ENCODE measurements at regions not wholly inside any gene's neighbourhood (a gene's known extent, or its start where the extent isn't known, plus 50 kb on each side); places are given as distances from the start of the nearest gene placed in this dataset.

- WGBS, 2 donors: 30 to 38% methylated on average over 6 of the region's 6 CpGs
- Histone ChIP-seq H3K4me3 (no peak overlapping the region), H3K27me3 (no peaks in the 10 kb centered on the region), H3K36me3 (replicated peaks in 1 of 2; ENCODE audit: insufficient read depth in 1 of 2, low read depth in 2 of 2) (no peaks in the 10 kb centered on the region), H3K4me1 (no peaks in the 10 kb centered on the region), H3K9me3 (no peaks in the 10 kb centered on the region), H3K27ac (no peak overlapping the region)
- no peak for TF ChIP-seq POLR2A (IDR thresholded peaks at IDR 0.05)
- TF ChIP-seq, protein P1, sequence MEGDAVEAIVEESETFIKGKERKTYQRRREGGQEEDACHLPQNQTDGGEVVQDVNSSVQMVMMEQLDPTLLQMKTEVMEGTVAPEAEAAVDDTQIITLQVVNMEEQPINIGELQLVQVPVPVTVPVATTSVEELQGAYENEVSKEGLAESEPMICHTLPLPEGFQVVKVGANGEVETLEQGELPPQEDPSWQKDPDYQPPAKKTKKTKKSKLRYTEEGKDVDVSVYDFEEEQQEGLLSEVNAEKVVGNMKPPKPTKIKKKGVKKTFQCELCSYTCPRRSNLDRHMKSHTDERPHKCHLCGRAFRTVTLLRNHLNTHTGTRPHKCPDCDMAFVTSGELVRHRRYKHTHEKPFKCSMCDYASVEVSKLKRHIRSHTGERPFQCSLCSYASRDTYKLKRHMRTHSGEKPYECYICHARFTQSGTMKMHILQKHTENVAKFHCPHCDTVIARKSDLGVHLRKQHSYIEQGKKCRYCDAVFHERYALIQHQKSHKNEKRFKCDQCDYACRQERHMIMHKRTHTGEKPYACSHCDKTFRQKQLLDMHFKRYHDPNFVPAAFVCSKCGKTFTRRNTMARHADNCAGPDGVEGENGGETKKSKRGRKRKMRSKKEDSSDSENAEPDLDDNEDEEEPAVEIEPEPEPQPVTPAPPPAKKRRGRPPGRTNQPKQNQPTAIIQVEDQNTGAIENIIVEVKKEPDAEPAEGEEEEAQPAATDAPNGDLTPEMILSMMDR (IDR thresholded peaks at IDR 0.05): no peak
- ATAC-seq (no peak), DNase-seq (no peak)
- intact Hi-C loops (cut with DNase I): no loop called here
Observed at GRCh38 chr6:84618836-84619235, 145.6 kb downstream of the TBX18 start.

DNA sequence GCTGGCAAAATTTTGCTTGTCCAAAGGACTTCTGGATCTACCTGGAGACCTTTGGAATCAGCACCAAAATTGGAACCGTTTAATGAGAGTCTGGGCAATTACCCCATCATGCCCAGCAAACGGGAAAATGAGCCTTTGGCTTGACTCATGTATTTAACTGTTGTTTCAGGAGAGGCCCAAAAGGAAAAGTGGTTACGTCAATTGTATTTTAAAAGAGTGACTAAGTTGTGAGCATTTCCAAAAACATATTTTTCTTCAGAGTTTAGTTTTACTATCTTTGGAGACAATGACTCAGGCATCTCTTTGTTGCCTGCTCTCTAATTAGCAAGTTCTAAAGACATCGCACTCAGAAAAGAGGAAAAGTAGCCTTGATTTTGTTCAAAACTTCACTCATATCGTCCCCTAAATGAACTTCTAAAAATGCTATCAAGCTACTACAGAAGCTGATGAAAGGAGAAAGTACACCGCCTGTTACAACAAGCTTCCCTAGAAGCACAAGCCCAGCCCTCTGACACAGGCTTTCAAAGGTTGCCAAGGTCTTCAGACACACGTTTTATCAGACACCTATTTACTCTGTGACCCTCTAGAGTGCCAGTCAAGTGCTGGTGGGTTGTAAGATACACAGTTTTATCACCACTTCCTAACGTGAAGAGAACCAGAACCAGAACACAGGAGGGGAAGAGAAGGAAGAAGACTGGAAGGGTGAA lies 146.2 kb downstream of the TBX18 start:
- Histone ChIP-seq H3K27ac (no peak overlapping the region), H3K36me3 (replicated peaks in 1 of 2; ENCODE audit: insufficient read depth in 1 of 2, low read depth in 2 of 2) (no peaks in the 10 kb centered on the region), H3K4me1 (no peaks in the 10 kb centered on the region), H3K9me3 (no peaks in the 10 kb centered on the region), H3K4me3 (no peak overlapping the region), H3K27me3 (no peaks in the 10 kb centered on the region)
- WGBS, 2 donors: 46 to 52% methylated on average over 8 of the region's 8 CpGs
- intact Hi-C loops (cut with DNase I): no loop called here
- DNase-seq (no peak), ATAC-seq (no peak)
- no peak for TF ChIP-seq POLR2A (IDR thresholded peaks at IDR 0.05)
- TF ChIP-seq, protein P1 (IDR thresholded peaks at IDR 0.05): no peak

DNA sequence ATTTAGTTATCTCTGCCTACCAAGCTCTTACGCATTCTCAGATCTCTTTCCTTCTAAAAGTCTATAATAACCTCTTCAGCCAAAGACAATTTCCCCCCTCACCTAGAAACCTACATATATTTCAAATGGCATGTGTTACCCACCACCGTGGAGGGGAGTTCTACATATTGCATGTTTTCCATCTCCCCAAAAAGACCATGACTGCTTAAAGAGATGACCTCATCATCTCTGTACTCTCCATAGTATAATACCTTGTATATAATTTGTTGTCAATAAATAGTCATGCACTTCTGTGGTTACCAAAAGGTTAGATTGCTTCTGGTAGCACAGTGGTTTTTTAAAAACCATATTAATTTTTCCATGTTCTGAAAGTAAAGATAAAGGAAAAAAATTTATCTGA lies 148.4 kb downstream of the TBX18 start:
- no peak for TF ChIP-seq POLR2A (IDR thresholded peaks at IDR 0.05)
- TF ChIP-seq, protein P1 (IDR thresholded peaks at IDR 0.05): no peak
- intact Hi-C loops (cut with DNase I): no loop called here
- WGBS, 2 donors: 63 to 64% methylated on average over 2 of the region's 2 CpGs
- no peaks in the 10 kb centered on the region for H3K9me3 ChIP-seq
- no peaks in the 10 kb centered on the region for H3K4me1 ChIP-seq
- DNase-seq: no peak
- H3K27me3 ChIP-seq: no peaks in the 10 kb centered on the region
- no peak overlapping the region for H3K4me3 ChIP-seq
- ATAC-seq: no peak
- H3K36me3 ChIP-seq (replicated peaks in 1 of 2; ENCODE audit: insufficient read depth in 1 of 2, low read depth in 2 of 2): no peaks in the 10 kb centered on the region
- no peak overlapping the region for H3K27ac ChIP-seq

- 47 to 76% methylated on average over 2 of the region's 2 CpGs for WGBS, 2 donors
Observed at GRCh38 chr6:84615113-84615850, 149.1 kb downstream of the TBX18 start.

More at GRCh38 chr6:84615113-84615850, 149.1 kb downstream of the TBX18 start:
- Histone ChIP-seq H3K4me1 (no peaks in the 10 kb centered on the region), H3K4me3 (no peak overlapping the region), H3K36me3 (replicated peaks in 1 of 2; ENCODE audit: insufficient read depth in 1 of 2, low read depth in 2 of 2) (no peaks in the 10 kb centered on the region), H3K9me3 (no peaks in the 10 kb centered on the region), H3K27me3 (no peaks in the 10 kb centered on the region), H3K27ac (no peak overlapping the region)
- TF ChIP-seq, protein P1 (IDR thresholded peaks at IDR 0.05): no peak
- no peak for TF ChIP-seq POLR2A (IDR thresholded peaks at IDR 0.05)
- DNase-seq (no peak), ATAC-seq (no peak)
- intact Hi-C loops (cut with DNase I): no loop called here

All from body of pancreas (tissue), 4 donors.